PC-3 (cell line): ENCODE measurements at regions not wholly inside any gene's neighbourhood (a gene's known extent, or its start where the extent isn't known, plus 50 kb on each side); places are given as distances from the start of the nearest gene placed in this dataset.

ENCODE experiments used
- EZH2 ChIP-seq: fragments of 300-600 bp; sonication (generic); IDR thresholded peaks from one replicate; pipeline ENCODE4 v1.6.1; 2017; ENCODE audit warnings: antibody characterized with exemption, mild to moderate bottlenecking, low read length; ENCODE audit not compliant: unreplicated experiment
- TF ChIP-seq, protein P1 (sequence below): fragments of 300-600 bp; sonication (generic); conservative IDR thresholded peaks from 2 replicates; pipeline ENCODE4 v1.5.1; 2017; ENCODE audit warnings: antibody characterized with exemption, low read depth, mild to moderate bottlenecking, low read length

DNA sequence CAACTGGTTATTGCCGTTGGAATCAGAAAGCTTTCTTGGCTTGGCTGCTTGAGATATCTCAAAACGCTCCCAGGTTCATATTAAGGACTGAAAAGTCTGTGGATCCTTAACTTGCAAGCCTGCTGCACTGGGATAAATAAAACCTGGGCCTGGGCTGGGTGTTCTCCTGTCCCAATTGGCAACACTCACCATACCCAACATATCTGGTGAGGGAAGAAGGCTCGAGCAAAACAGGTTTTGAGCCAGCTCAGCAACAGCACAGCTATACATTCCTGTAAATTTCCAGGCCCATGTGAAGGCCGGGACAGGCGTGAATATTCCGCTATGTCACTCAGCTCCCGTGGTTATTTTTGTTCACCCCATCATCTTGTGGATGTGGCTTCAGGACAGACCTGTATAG, 169.0 kb upstream of the BCL6 start:
- no peak for TF ChIP-seq EZH2
- TF ChIP-seq, protein P1, sequence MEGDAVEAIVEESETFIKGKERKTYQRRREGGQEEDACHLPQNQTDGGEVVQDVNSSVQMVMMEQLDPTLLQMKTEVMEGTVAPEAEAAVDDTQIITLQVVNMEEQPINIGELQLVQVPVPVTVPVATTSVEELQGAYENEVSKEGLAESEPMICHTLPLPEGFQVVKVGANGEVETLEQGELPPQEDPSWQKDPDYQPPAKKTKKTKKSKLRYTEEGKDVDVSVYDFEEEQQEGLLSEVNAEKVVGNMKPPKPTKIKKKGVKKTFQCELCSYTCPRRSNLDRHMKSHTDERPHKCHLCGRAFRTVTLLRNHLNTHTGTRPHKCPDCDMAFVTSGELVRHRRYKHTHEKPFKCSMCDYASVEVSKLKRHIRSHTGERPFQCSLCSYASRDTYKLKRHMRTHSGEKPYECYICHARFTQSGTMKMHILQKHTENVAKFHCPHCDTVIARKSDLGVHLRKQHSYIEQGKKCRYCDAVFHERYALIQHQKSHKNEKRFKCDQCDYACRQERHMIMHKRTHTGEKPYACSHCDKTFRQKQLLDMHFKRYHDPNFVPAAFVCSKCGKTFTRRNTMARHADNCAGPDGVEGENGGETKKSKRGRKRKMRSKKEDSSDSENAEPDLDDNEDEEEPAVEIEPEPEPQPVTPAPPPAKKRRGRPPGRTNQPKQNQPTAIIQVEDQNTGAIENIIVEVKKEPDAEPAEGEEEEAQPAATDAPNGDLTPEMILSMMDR: no peak
